ENCODE measurements at regions not wholly inside any gene's neighbourhood (a gene's known extent, or its start where the extent isn't known, plus 50 kb on each side); places are given as distances from the start of the nearest gene placed in this dataset.

GRCh38 chr5:67808340-67808739, 407.2 kb upstream of the PIK3R1 start:
- Histone ChIP-seq H3K27ac (ENCODE audit: low read depth, low read length) (no peak overlapping the region), H2AFZ (ENCODE audit: low read depth, low read length, poor library complexity, severe bottlenecking) (no peak overlapping the region), H3K9ac (ENCODE audit: low read length) (no peak overlapping the region), H3K4me1 (ENCODE audit: control insufficient read depth in 1 of 2, insufficient read depth in 2 of 2, low read length in 2 of 2) (no peaks in the 10 kb centered on the region), H3K27me3 (ENCODE audit: insufficient read depth, low read length) (peaks cover 9% of the 10 kb centered on the region; the same call in 1 of the 2 replicates), H3K79me2 (ENCODE audit: insufficient read depth, low read length) (no peaks in the 10 kb centered on the region), H3K9me2 (ENCODE audit: insufficient read depth) (no peaks in the 10 kb centered on the region), H3K4me2 (ENCODE audit: low read length) (no peak overlapping the region), H3K36me3 (ENCODE audit: control insufficient read depth in 1 of 2, insufficient read depth in 2 of 2, low read length in 2 of 2) (no peaks in the 10 kb centered on the region), H3K4me3 (replicated peaks in 1 of 2; ENCODE audit: low read depth in 1 of 2, low read length in 2 of 2) (no peak overlapping the region), H4K20me1 (ENCODE audit: insufficient read depth) (no peaks in the 10 kb centered on the region), H3K9me3 (ENCODE audit: control insufficient read depth in 1 of 2, insufficient read depth in 1 of 2, low read depth in 1 of 2, low read length in 2 of 2) (no peaks in the 10 kb centered on the region)
- no peak for DNase-seq (ENCODE audit: low read depth, low spot score)
- intact Hi-C loops (cut with micrococcal nuclease) = no loop called here
- ChIA-PET CTCF (no interaction called here), POLR2A (no interaction called here), RAD21 (ENCODE audit: low non-redundant PET in 1 of 2, low total read pairs in 2 of 2, uncharacterized antibody in 2 of 2, unreplicated experiment in 2 of 2) (no interaction called here)
- no peak for ATAC-seq
- no TSS peak for BruUV-seq (replicated peaks)
- TF ChIP-seq JUND (IDR thresholded peaks at IDR 0.05) = no peak
- no peak for TF ChIP-seq REST (IDR thresholded peaks at IDR 0.05; ENCODE audit: low read depth)
- TF ChIP-seq POLR2AphosphoS5 (IDR thresholded peaks at IDR 0.05; ENCODE audit: low read depth, low read length) = no peak
- no peak for TF ChIP-seq ZNF274 (IDR thresholded peaks at IDR 0.05; ENCODE audit: low read depth, low read length)
- no peak for TF ChIP-seq RAD21 (IDR thresholded peaks at IDR 0.05; ENCODE audit: low read depth)
- no peak for TF ChIP-seq CTCF (IDR thresholded peaks at IDR 0.05 in 2 of 3, conservative IDR thresholded peaks at IDR 0.05 in 1 of 3; ENCODE audit: borderline replicate concordance in 1 of 3, insufficient read depth in 1 of 3, low read depth in 2 of 3, low read length in 2 of 3)
- no peak for TF ChIP-seq TCF7L2 (IDR thresholded peaks at IDR 0.05; ENCODE audit: borderline replicate concordance, extremely low read depth, insufficient read depth, insufficient read length)
- no peak for TF ChIP-seq SIN3A (IDR thresholded peaks at IDR 0.05; ENCODE audit: low read depth)
